ENCODE measurements at regions not wholly inside any gene's neighbourhood (a gene's known extent, or its start where the extent isn't known, plus 50 kb on each side); places are given as distances from the start of the nearest gene placed in this dataset.

DNA sequence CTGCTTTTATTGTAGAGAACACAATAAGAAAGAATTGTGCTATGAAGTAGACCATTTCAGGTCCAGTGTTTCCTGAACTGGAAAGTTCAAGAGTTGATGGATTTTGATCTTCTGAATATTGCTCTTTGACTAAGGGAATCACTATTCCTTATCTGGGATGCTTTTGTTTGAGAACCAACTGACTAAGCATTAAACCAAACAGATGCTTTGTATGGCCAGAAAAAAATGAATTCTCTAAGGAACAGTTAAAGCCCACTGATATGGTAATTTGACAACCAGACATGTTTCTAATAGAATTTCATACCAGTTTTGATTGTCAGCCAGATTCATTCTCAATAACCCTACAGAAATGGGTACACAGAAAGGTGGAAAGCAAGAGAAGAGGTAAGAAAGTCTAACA, 67.5 kb upstream of the CADPS start:
- Mint-ChIP-seq H3K4me3 (no peak overlapping the region), H3K27me3 (no peaks in the 10 kb centered on the region), H3K4me1 (ENCODE audit: low read depth) (no peaks in the 10 kb centered on the region), H3K9me3 (peaks cover 7% of the 10 kb centered on the region), H3K27ac (no peak overlapping the region), H3K36me3 (ENCODE audit: low read depth) (no peaks in the 10 kb centered on the region)
- no peak overlapping the region for H3K27ac ChIP-seq (ENCODE audit: low read depth in 1 of 2, low read length in 2 of 2)
- POLR2A ChIA-PET, result no interaction called here
- no peaks in the 10 kb centered on the region for H3K4me1 ChIP-seq (ENCODE audit: insufficient read depth, low read length)
- TF ChIP-seq, protein P1, sequence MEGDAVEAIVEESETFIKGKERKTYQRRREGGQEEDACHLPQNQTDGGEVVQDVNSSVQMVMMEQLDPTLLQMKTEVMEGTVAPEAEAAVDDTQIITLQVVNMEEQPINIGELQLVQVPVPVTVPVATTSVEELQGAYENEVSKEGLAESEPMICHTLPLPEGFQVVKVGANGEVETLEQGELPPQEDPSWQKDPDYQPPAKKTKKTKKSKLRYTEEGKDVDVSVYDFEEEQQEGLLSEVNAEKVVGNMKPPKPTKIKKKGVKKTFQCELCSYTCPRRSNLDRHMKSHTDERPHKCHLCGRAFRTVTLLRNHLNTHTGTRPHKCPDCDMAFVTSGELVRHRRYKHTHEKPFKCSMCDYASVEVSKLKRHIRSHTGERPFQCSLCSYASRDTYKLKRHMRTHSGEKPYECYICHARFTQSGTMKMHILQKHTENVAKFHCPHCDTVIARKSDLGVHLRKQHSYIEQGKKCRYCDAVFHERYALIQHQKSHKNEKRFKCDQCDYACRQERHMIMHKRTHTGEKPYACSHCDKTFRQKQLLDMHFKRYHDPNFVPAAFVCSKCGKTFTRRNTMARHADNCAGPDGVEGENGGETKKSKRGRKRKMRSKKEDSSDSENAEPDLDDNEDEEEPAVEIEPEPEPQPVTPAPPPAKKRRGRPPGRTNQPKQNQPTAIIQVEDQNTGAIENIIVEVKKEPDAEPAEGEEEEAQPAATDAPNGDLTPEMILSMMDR (IDR thresholded peaks at IDR 0.05), result no peak
- H3K27me3 ChIP-seq (ENCODE audit: control insufficient read depth in 1 of 2, insufficient read depth in 2 of 2, low read length in 2 of 2), result no peaks in the 10 kb centered on the region
- no peaks in the 10 kb centered on the region for H3K36me3 ChIP-seq (ENCODE audit: insufficient read depth, low read length)
- intact Hi-C loops (cut with DNase I, micrococcal nuclease), result no loop called here
- no peak overlapping the region for H3K4me3 ChIP-seq (ENCODE audit: low read length)
- ATAC-seq (ENCODE audit: poor library complexity) (no peak), DNase-seq (no peak)
- H3K9me3 ChIP-seq (ENCODE audit: control insufficient read depth in 1 of 2, insufficient read depth in 1 of 2, low read length in 2 of 2), result no peaks in the 10 kb centered on the region
- CTCF ChIA-PET, result no interaction called here

DNA sequence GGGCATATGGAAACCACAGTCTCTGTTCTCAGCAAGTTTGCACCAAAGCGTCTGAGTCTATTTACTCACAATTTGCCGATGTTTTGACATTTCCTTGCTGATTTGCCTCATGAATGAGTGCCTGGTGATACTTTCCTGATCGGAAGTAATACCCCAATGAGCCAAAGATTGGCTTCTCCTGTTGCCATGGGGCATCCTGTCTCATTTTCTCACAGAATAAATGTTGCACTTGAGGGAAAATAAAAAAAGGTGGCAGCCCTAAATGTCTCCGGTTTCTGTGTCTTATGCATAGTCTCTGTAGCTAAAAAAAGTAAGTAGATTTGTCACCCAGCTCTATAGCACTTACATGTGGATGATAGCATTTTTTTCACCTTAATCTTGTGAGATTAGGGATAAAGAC, 73.7 kb upstream of the CADPS start:
- Histone ChIP-seq H3K4me3 (ENCODE audit: low read length) (no peak overlapping the region), H3K9me3 (ENCODE audit: control insufficient read depth in 1 of 2, insufficient read depth in 1 of 2, low read length in 2 of 2) (peaks cover 0 to 7% of the 10 kb centered on the region in 2 experiments), H3K4me1 (ENCODE audit: insufficient read depth, low read length) (no peaks in the 10 kb centered on the region), H3K36me3 (ENCODE audit: insufficient read depth, low read length) (no peaks in the 10 kb centered on the region), H3K27ac (ENCODE audit: low read depth in 1 of 2, low read length in 2 of 2) (no peak overlapping the region), H3K27me3 (ENCODE audit: control insufficient read depth in 1 of 2, insufficient read depth in 2 of 2, low read length in 2 of 2) (no peaks in the 10 kb centered on the region)
- Mint-ChIP-seq H3K36me3 (ENCODE audit: low read depth) (no peaks in the 10 kb centered on the region), H3K27me3 (no peaks in the 10 kb centered on the region), H3K4me3 (no peak overlapping the region), H3K9me3 (no peaks in the 10 kb centered on the region), H3K27ac (no peak overlapping the region), H3K4me1 (ENCODE audit: low read depth) (no peaks in the 10 kb centered on the region)
- ChIA-PET CTCF (no interaction called here), POLR2A (no interaction called here)
- intact Hi-C loops (cut with DNase I, micrococcal nuclease), result no loop called here
- ATAC-seq (ENCODE audit: poor library complexity), result no peak
- DNase-seq, result no peak
- TF ChIP-seq, protein P1 (IDR thresholded peaks at IDR 0.05), result no peak

DNA sequence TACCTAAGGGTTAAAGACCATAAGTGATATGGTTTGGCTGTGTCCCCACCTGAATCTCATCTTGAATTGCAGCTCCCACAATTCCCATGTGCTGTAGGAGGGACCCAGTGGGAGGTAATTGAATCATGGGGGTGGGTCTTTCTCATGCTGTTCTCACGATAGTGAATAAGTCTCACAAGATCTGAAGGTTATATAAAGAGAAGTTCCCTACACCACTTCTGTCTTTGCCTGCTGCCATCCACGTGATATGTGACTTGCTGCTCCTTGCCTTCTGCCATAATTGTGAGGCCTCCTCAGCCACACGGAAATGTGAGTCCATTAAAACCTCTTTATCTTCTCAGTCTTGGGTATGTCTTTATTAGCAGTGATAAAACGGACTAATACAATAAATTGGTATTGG, 75.0 kb upstream of the CADPS start:
- Mint-ChIP-seq H3K9me3 (no peaks in the 10 kb centered on the region), H3K36me3 (ENCODE audit: low read depth) (no peaks in the 10 kb centered on the region), H3K27me3 (no peaks in the 10 kb centered on the region), H3K4me1 (ENCODE audit: low read depth) (no peaks in the 10 kb centered on the region), H3K4me3 (no peak overlapping the region), H3K27ac (no peak overlapping the region)
- Histone ChIP-seq H3K9me3 (ENCODE audit: control insufficient read depth in 1 of 2, insufficient read depth in 1 of 2, low read length in 2 of 2) (peaks cover 0 to 7% of the 10 kb centered on the region in 2 experiments), H3K27me3 (ENCODE audit: control insufficient read depth in 1 of 2, insufficient read depth in 2 of 2, low read length in 2 of 2) (no peaks in the 10 kb centered on the region), H3K27ac (ENCODE audit: low read depth in 1 of 2, low read length in 2 of 2) (no peak overlapping the region), H3K4me1 (ENCODE audit: insufficient read depth, low read length) (no peaks in the 10 kb centered on the region), H3K36me3 (ENCODE audit: insufficient read depth, low read length) (no peaks in the 10 kb centered on the region), H3K4me3 (ENCODE audit: low read length) (no peak overlapping the region)
- DNase-seq (no peak), ATAC-seq (ENCODE audit: poor library complexity) (no peak)
- intact Hi-C loops (cut with DNase I, micrococcal nuclease), result no loop called here
- POLR2A ChIA-PET, result no interaction called here
- TF ChIP-seq, protein P1 (IDR thresholded peaks at IDR 0.05), result no peak
- CTCF ChIA-PET, result interaction anchor here (1.1 kb wide), 1 partner anchor 26 kb away, joined by 3 read pairs; no protein-coding TSS in a partner anchor
